ENCODE measurements at regions not wholly inside any gene's neighbourhood (a gene's known extent, or its start where the extent isn't known, plus 50 kb on each side); places are given as distances from the start of the nearest gene placed in this dataset.

GRCh38 chr18:77380695-77381094 lies 131.0 kb downstream of the GALR1 start:
- DNase-seq (ENCODE audit: low read depth), result no peak
- no peak overlapping the region for H3K4me3 ChIP-seq (replicated peaks; ENCODE audit: low read depth, low read length)
- no peak for TF ChIP-seq CTCF (IDR thresholded peaks at IDR 0.05; ENCODE audit: low read length, missing control alignments)

- H3K4me3 ChIP-seq (replicated peaks; ENCODE audit: low read depth, low read length), result no peak overlapping the region
- no peak for TF ChIP-seq CTCF (IDR thresholded peaks at IDR 0.05; ENCODE audit: low read length, missing control alignments)
- no peak for DNase-seq (ENCODE audit: low read depth)
These were observed 142.7 kb downstream of the GALR1 start for GRCh38 chr18:77392321-77392720.

- no peak for DNase-seq (ENCODE audit: low read depth)
- no peak overlapping the region for H3K4me3 ChIP-seq (replicated peaks; ENCODE audit: low read depth, low read length)
- TF ChIP-seq CTCF (IDR thresholded peaks at IDR 0.05; ENCODE audit: low read length, missing control alignments), result no peak
These were observed 143.9 kb downstream of the GALR1 start for GRCh38 chr18:77393519-77393918.

- DNase-seq (ENCODE audit: low read depth), result no peak
- H3K4me3 ChIP-seq (replicated peaks; ENCODE audit: low read depth, low read length), result no peak overlapping the region
- no peak for TF ChIP-seq CTCF (IDR thresholded peaks at IDR 0.05; ENCODE audit: low read length, missing control alignments)
These were observed 146.3 kb downstream of the GALR1 start for GRCh38 chr18:77395953-77396352.

GRCh38 chr18:77397056-77397455 lies 147.4 kb downstream of the GALR1 start:
- no peak for DNase-seq (ENCODE audit: low read depth)
- no peak overlapping the region for H3K4me3 ChIP-seq (replicated peaks; ENCODE audit: low read depth, low read length)
- TF ChIP-seq CTCF (IDR thresholded peaks at IDR 0.05; ENCODE audit: low read length, missing control alignments), result no peak

- DNase-seq (ENCODE audit: low read depth), result no peak
- H3K4me3 ChIP-seq (replicated peaks; ENCODE audit: low read depth, low read length), result no peak overlapping the region
- TF ChIP-seq CTCF (IDR thresholded peaks at IDR 0.05; ENCODE audit: low read length, missing control alignments), result no peak
These were observed 148.0 kb downstream of the GALR1 start for GRCh38 chr18:77397617-77398016.

- no peak for TF ChIP-seq CTCF (IDR thresholded peaks at IDR 0.05; ENCODE audit: low read length, missing control alignments)
- no peak overlapping the region for H3K4me3 ChIP-seq (replicated peaks; ENCODE audit: low read depth, low read length)
- DNase-seq (ENCODE audit: low read depth), result no peak
These were observed 150.9 kb downstream of the GALR1 start for GRCh38 chr18:77400561-77400960.

All from fibroblast of pulmonary artery (primary cell).